ENCODE measurements at regions not wholly inside any gene's neighbourhood (a gene's known extent, or its start where the extent isn't known, plus 50 kb on each side); places are given as distances from the start of the nearest gene placed in this dataset.

DNA sequence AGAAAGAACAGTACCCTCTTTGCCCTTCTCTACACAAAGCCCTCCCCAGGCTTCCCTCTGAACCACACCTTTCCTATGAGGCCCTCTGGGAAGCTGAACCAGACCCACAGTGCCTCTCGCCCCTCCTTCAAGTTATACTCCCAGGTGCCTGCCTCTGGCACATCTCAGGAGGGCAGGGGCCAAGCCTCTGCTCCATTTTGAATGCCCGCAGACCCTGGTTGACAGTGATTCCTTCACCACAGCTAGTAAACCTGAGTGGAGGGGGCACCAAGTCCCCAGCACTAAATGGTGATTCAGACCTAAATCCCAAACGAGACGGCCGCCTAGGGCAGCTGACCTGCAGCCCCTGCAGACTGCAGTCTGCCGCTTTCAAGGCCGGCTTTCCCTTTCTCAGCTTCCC lies 230.5 kb upstream of the ZNF32 start:
- TF ChIP-seq, protein P1, sequence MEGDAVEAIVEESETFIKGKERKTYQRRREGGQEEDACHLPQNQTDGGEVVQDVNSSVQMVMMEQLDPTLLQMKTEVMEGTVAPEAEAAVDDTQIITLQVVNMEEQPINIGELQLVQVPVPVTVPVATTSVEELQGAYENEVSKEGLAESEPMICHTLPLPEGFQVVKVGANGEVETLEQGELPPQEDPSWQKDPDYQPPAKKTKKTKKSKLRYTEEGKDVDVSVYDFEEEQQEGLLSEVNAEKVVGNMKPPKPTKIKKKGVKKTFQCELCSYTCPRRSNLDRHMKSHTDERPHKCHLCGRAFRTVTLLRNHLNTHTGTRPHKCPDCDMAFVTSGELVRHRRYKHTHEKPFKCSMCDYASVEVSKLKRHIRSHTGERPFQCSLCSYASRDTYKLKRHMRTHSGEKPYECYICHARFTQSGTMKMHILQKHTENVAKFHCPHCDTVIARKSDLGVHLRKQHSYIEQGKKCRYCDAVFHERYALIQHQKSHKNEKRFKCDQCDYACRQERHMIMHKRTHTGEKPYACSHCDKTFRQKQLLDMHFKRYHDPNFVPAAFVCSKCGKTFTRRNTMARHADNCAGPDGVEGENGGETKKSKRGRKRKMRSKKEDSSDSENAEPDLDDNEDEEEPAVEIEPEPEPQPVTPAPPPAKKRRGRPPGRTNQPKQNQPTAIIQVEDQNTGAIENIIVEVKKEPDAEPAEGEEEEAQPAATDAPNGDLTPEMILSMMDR (IDR thresholded peaks at IDR 0.05; ENCODE audit: insufficient read depth in 1 of 2, low read depth in 1 of 2, low read length in 1 of 2, severe bottlenecking in 1 of 2, unreplicated experiment in 1 of 2), result no peak
- H3K27me3 ChIP-seq (replicated peaks; ENCODE audit: control insufficient read depth, insufficient read depth, low read length), result no peaks in the 10 kb centered on the region

DNA sequence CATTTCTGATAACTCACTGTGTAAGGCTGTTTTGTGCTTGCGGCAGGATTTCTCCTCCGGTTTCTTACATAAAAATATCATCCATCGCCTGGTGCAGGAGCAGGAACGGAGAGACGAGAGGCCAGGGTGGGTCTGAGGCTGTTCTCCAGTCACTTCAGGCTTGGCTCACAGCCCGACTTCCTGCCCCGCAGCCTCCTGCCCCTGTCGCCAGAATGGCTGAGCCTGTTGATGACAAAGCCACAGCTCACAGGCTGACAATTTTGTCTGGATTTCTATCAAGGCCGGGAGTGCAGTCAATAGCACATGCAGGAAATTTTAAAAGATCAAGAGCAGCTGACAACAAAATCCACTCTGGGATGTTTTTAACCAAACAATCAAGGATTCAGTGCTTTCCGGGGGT lies 229.7 kb upstream of the ZNF32 start:
- CTCF ChIA-PET, result no interaction called here
- TF ChIP-seq, protein P1 (IDR thresholded peaks at IDR 0.05; ENCODE audit: insufficient read depth in 1 of 2, low read depth in 1 of 2, low read length in 1 of 2, severe bottlenecking in 1 of 2, unreplicated experiment in 1 of 2), result no peak
- peaks cover 13% of the 10 kb centered on the region for H3K27me3 Mint-ChIP-seq (ENCODE audit: insufficient read depth, unreplicated experiment)
- H3K4me3 Mint-ChIP-seq (ENCODE audit: unreplicated experiment), result no peak overlapping the region
- no peaks in the 10 kb centered on the region for H3K36me3 Mint-ChIP-seq (ENCODE audit: insufficient read depth, unreplicated experiment)
- no peaks in the 10 kb centered on the region for H3K4me1 Mint-ChIP-seq (ENCODE audit: low read depth, unreplicated experiment)
- H3K9me3 Mint-ChIP-seq (ENCODE audit: unreplicated experiment), result no peaks in the 10 kb centered on the region
- H3K9me3 ChIP-seq, result no peaks in the 10 kb centered on the region
- intact Hi-C loops (cut with micrococcal nuclease; ENCODE audit: unreplicated experiment), result no loop called here
- H3K27ac Mint-ChIP-seq (ENCODE audit: unreplicated experiment), result no peak overlapping the region
- BruUV-seq (replicated peaks), result no TSS peak
- H3K4me3 ChIP-seq (ENCODE audit: low read depth, low read length), result no peak overlapping the region
- H3K27me3 ChIP-seq (replicated peaks; ENCODE audit: control insufficient read depth, insufficient read depth, low read length), result no peaks in the 10 kb centered on the region
- H3K4me1 ChIP-seq, result no peaks in the 10 kb centered on the region
- POLR2A ChIA-PET, result no interaction called here
- no peak for DNase-seq
- H3K36me3 ChIP-seq (ENCODE audit: control insufficient read depth, insufficient read depth, low read length), result no peaks in the 10 kb centered on the region

More for the DNA sequence above, 230.5 kb upstream of the ZNF32 start:
- no peak overlapping the region for H3K27ac Mint-ChIP-seq (ENCODE audit: unreplicated experiment)
- no peaks in the 10 kb centered on the region for H3K9me3 ChIP-seq
- ChIA-PET POLR2A (no interaction called here), CTCF (no interaction called here)
- H3K9me3 Mint-ChIP-seq (ENCODE audit: unreplicated experiment), result no peaks in the 10 kb centered on the region
- DNase-seq, result no peak
- H3K27me3 Mint-ChIP-seq (ENCODE audit: insufficient read depth, unreplicated experiment), result peaks cover 13% of the 10 kb centered on the region
- intact Hi-C loops (cut with micrococcal nuclease; ENCODE audit: unreplicated experiment), result no loop called here
- H3K4me3 ChIP-seq (ENCODE audit: low read depth, low read length), result no peak overlapping the region
- H3K36me3 ChIP-seq (ENCODE audit: control insufficient read depth, insufficient read depth, low read length), result no peaks in the 10 kb centered on the region
- no peaks in the 10 kb centered on the region for H3K4me1 Mint-ChIP-seq (ENCODE audit: low read depth, unreplicated experiment)
- no peaks in the 10 kb centered on the region for H3K4me1 ChIP-seq
- no peak overlapping the region for H3K4me3 Mint-ChIP-seq (ENCODE audit: unreplicated experiment)
- no peaks in the 10 kb centered on the region for H3K36me3 Mint-ChIP-seq (ENCODE audit: insufficient read depth, unreplicated experiment)
- no TSS peak for BruUV-seq (replicated peaks)

DNA sequence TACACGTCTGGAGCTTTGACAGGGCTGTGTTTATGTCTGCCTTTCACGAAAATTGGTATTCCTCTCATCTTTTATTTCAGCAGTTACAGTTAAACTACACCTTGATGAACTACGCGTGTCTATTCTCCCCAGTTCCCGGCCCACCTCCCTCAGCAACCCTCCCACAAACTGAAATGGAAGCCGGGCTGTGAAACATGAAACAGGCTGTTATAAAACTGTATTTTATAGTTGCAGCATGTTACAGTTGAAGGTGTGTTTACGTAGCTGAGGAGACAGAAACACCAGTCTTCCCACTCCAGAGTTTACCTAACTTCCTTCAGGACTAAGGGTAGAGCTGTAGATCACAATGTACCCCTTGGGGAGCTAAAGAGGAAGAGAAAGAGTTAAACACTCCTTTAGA lies 228.3 kb upstream of the ZNF32 start:
- H3K27me3 Mint-ChIP-seq (ENCODE audit: insufficient read depth, unreplicated experiment), result peaks cover 9% of the 10 kb centered on the region
- BruUV-seq (replicated peaks), result no TSS peak
- no peaks in the 10 kb centered on the region for H3K9me3 Mint-ChIP-seq (ENCODE audit: unreplicated experiment)
- H3K27me3 ChIP-seq (replicated peaks; ENCODE audit: control insufficient read depth, insufficient read depth, low read length), result no peaks in the 10 kb centered on the region
- no peak overlapping the region for H3K4me3 Mint-ChIP-seq (ENCODE audit: unreplicated experiment)
- no peaks in the 10 kb centered on the region for H3K9me3 ChIP-seq
- ChIA-PET CTCF (no interaction called here), POLR2A (no interaction called here)
- no peak for DNase-seq
- intact Hi-C loops (cut with micrococcal nuclease; ENCODE audit: unreplicated experiment), result no loop called here
- no peaks in the 10 kb centered on the region for H3K36me3 ChIP-seq (ENCODE audit: control insufficient read depth, insufficient read depth, low read length)
- H3K4me1 Mint-ChIP-seq (ENCODE audit: low read depth, unreplicated experiment), result no peaks in the 10 kb centered on the region
- TF ChIP-seq, protein P1 (IDR thresholded peaks at IDR 0.05; ENCODE audit: insufficient read depth in 1 of 2, low read depth in 1 of 2, low read length in 1 of 2, severe bottlenecking in 1 of 2, unreplicated experiment in 1 of 2), result no peak
- H3K4me1 ChIP-seq, result no peaks in the 10 kb centered on the region
- H3K4me3 ChIP-seq (ENCODE audit: low read depth, low read length), result no peak overlapping the region
- H3K36me3 Mint-ChIP-seq (ENCODE audit: insufficient read depth, unreplicated experiment), result no peaks in the 10 kb centered on the region
- H3K27ac Mint-ChIP-seq (ENCODE audit: unreplicated experiment), result no peak overlapping the region
